HepG2 (cell line): ENCODE measurements at regions not wholly inside any gene's neighbourhood (a gene's known extent, or its start where the extent isn't known, plus 50 kb on each side); places are given as distances from the start of the nearest gene placed in this dataset.

Experiments used
- ATAC-seq: fragments of 200-7000 bp; cut with Tn5 transposase; 3 replicates; pipeline ENCODE4 v1.9.1; 2020; ENCODE audit warnings: mild to moderate bottlenecking, moderate library complexity
- BruUV-seq: library from RNA; stranded (reverse); fragments of 400-500 nt; replicated peaks from 2 replicates; lab custom pipeline; 2021; lab: Mats Ljungman, UMichigan
- CTCF ChIA-PET: fragments of 300-600 bp; formaldehyde crosslinking; extraction: SDS; loops from one replicate; lab custom pipeline; 2021; ENCODE audit warnings: low total read pairs, inconsistent platforms, low intra/inter-chr PET ratio; lab: Yijun Ruan, JAX
- POLR2A ChIA-PET: fragments of 350-600 bp; sonication (Branson Sonifier 250); formaldehyde crosslinking; loops from one replicate; lab custom pipeline; 2020; ENCODE audit warnings: antibody characterized with exemption, inconsistent platforms; lab: Yijun Ruan, JAX
- DNase-seq: peaks from one replicate; pipeline ENCODE4 v3.0.0-alpha.2; 2015; ENCODE audit warnings: low spot score
- FAIRE-seq: peaks from 3 replicates; lab custom pipeline; 2011; peaks lifted over from hg19 to GRCh38; lab: Jason Lieb, UNC
- H2AFZ ChIP-seq: one replicate; pipeline ENCODE4 v1.6.1; 2011; ENCODE audit warnings: low read length, inconsistent platforms
- H3K27ac ChIP-seq: fragments of 300-600 bp; 3 replicates; pipeline ENCODE4 v1.8.0; 2011; ENCODE audit warnings: mixed run types, mild to moderate bottlenecking, mixed read lengths, low read length, inconsistent platforms; ENCODE audit not compliant: insufficient read depth; ENCODE audit errors: extremely low read length
- H3K27me3 ChIP-seq, 2 experiments: fragments of 200-600 bp in 1 of 2; 2 replicates in 1 of 2; 3 replicates in 1 of 2; pipeline versions ENCODE4 v1.6.0 to v1.8.0; 2011; ENCODE audit warnings: low read length in 2 of 2, mild to moderate bottlenecking in 2 of 2, moderate library complexity in 2 of 2, inconsistent platforms in 1 of 2; ENCODE audit not compliant: insufficient read depth in 2 of 2, control insufficient read depth in 1 of 2
- H3K36me3 ChIP-seq, 2 experiments: fragments of 200-600 bp in 1 of 2; replicated peaks in 1 of 2; 2 replicates in 1 of 2; 3 replicates in 1 of 2; pipeline versions ENCODE4 v1.5.1 to v1.8.0; 2011; ENCODE audit warnings: low read length in 2 of 2, inconsistent platforms in 1 of 2; ENCODE audit not compliant: insufficient read depth in 2 of 2, control insufficient read depth in 1 of 2
- H3K4me1 ChIP-seq: 2 replicates; pipeline ENCODE4 v1.5.1; 2012; ENCODE audit warnings: low read length, inconsistent platforms; ENCODE audit not compliant: insufficient read depth
- H3K4me2 ChIP-seq: 2 replicates; pipeline ENCODE4 v1.6.0; 2011; ENCODE audit warnings: low read depth, low read length, inconsistent platforms
- H3K4me3 ChIP-seq, 3 experiments: fragments of 200-600 bp in 1 of 3; sonication (generic), shearing (Covaris generic) in 1 of 3; replicated peaks in 1 of 3; 2 replicates each; pipeline ENCODE4 v1.5.1; 2011 to 2016; ENCODE audit warnings: low read length in 3 of 3, inconsistent platforms in 2 of 3, low read depth in 2 of 3, mild to moderate bottlenecking in 2 of 3, control low read depth in 1 of 3, mixed read lengths in 1 of 3; ENCODE audit not compliant: insufficient read depth in 1 of 3
- H3K79me2 ChIP-seq: one replicate; pipeline ENCODE4 v1.6.1; 2011; ENCODE audit warnings: low read length, inconsistent platforms; ENCODE audit not compliant: insufficient read depth
- H3K9ac ChIP-seq: 2 replicates; pipeline ENCODE4 v1.6.0; 2011; ENCODE audit warnings: mild to moderate bottlenecking, low read depth, low read length, inconsistent platforms; ENCODE audit not compliant: insufficient read depth
- H3K9me3 ChIP-seq: 2 replicates; pipeline ENCODE4 v1.5.1; 2012; ENCODE audit warnings: mild to moderate bottlenecking, low read length
- H4K20me1 ChIP-seq: 2 replicates; pipeline ENCODE4 v1.6.0; 2011; ENCODE audit warnings: inconsistent platforms, mild to moderate bottlenecking, low read length, moderate library complexity; ENCODE audit not compliant: insufficient read depth
- ERF ChIP-seq: IDR thresholded peaks from 2 replicates; pipeline ENCODE4 v1.6.1; 2018; ENCODE audit warnings: missing biosample characterization, missing genetic modification reagents
- FOXA1 ChIP-seq, 2 experiments: fragments of 450-650 bp in 1 of 2; sonication (generic) in 1 of 2; formaldehyde crosslinking in 1 of 2; IDR thresholded peaks; 2 replicates each; pipeline versions ENCODE4 v1.4.0 to v1.6.1; 2016 to 2020; ENCODE audit warnings: missing genetic modification reagents in 1 of 2
- GTF2F1 ChIP-seq: fragments of 150-350 bp; IDR thresholded peaks from 2 replicates; pipeline ENCODE4 v1.6.1; 2014; ENCODE audit warnings: low read length
- KLF9 ChIP-seq: IDR thresholded peaks from 2 replicates; pipeline ENCODE4 v1.6.1; 2016; ENCODE audit warnings: low read depth
- NFYB ChIP-seq: sonication (generic); formaldehyde crosslinking; IDR thresholded peaks from 2 replicates; pipeline ENCODE4 v1.4.0; 2020; ENCODE audit warnings: missing genetic modification reagents
- PAF1 ChIP-seq: IDR thresholded peaks from 2 replicates; pipeline ENCODE4 v1.6.1; 2016; ENCODE audit warnings: missing genetic modification reagents, missing compliant biosample characterization
- PHB2 ChIP-seq: fragments of 450-650 bp; IDR thresholded peaks from 2 replicates; pipeline ENCODE4 v1.6.1; 2018; ENCODE audit not compliant: partially characterized antibody
- RARA ChIP-seq: IDR thresholded peaks from 2 replicates; pipeline ENCODE4 v1.6.1; 2016; ENCODE audit warnings: missing genetic modification reagents, missing compliant biosample characterization
- U2AF1 ChIP-seq: fragments of 200-400 bp; formaldehyde crosslinking; optimal IDR thresholded peaks from 2 replicates; pipeline ENCODE3; 2017; ENCODE audit warnings: mild to moderate bottlenecking, low read depth, low read length
- ZFYVE20 ChIP-seq: sonication (generic); formaldehyde crosslinking; IDR thresholded peaks from 2 replicates; pipeline ENCODE4 v1.8.0; 2023; ENCODE audit warnings: low read depth, mild to moderate bottlenecking, moderate library complexity, missing genetic modification reagents, borderline replicate concordance
- ZNF30 ChIP-seq: sonication (generic); formaldehyde crosslinking; IDR thresholded peaks from 2 replicates; pipeline ENCODE4 v1.5.0; 2020; ENCODE audit warnings: mild to moderate bottlenecking, missing genetic modification reagents
- WGBS: methylation state at CpG from one replicate; pipeline ENCODE4 v1.1.6; 2017; ENCODE audit warnings: low lambda C conversion rate; 5-methylcytosine and 5-hydroxymethylcytosine counted together
- in situ Hi-C: cut with HindIII; loops from 2 replicates; pipeline ENCODE4 v1.10.0; 2017; ENCODE audit warnings: low pct_unique_long_range_greater_than_20kb; ENCODE audit not compliant: extremely low pct_ligation_motif_present
- intact Hi-C: fragments of 100-400 bp; cut with micrococcal nuclease; formaldehyde crosslinking; loops from one replicate; pipeline ENCODE4 v1.10.0; 2022; ENCODE audit not compliant: unreplicated experiment
- TF ChIP-seq, protein P1 (sequence below), 2 experiments: IDR thresholded peaks; 2 replicates each; pipeline ENCODE4 v1.6.1; 2011 to 2012; ENCODE audit warnings: low read length in 2 of 2, borderline replicate concordance in 1 of 2, low read depth in 1 of 2, mild to moderate bottlenecking in 1 of 2, moderate library complexity in 1 of 2
- TF ChIP-seq, protein P2 (sequence below): conservative IDR thresholded peaks from 2 replicates; pipeline ENCODE4 v1.6.1; 2018; ENCODE audit warnings: missing genetic modification reagents

DNA sequence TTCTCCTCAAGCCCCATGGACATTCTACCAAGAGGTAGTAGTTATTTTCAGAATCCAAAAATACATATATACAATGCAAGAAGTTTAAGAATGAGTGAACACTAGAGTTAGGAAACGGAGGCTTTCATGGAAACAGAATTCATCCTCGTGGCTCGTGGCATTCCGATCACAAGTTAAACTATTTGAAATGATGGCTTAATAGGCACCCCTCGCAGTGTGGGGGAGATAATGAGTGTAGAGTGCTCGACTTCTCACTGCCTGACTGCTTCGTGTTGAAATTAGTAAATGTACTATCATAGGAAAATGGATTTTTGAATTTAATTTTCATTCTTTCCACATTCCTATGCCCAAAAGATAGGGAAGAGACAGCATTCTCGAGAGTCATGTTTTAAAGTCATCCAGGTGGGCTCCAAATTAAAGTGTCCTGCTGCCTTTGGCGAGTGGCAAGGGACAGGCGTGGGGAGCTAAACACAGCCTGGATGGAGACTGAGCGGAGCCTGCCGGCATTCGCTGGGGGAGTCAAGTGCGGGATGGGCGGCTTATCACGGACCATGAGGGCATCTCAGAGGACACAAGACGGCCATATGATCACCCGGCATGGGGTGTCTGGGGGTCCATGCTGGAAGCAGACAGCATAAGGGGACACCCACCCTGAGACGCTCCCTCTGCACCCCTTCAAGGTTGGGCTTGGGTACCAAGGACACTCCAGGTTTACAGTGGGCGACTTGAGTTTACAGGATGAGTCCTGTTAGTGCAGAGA lies 165.2 kb downstream of the TEX29 start (continued):
- TF ChIP-seq ZFYVE20 (CRISPR knock-in tag): no peak
- TF ChIP-seq RARA (CRISPR knock-in tag): no peak
- TF ChIP-seq FOXA1 (IDR thresholded peaks at IDR 0.05): no peak
- no peak for TF ChIP-seq FOXA1 (CRISPR knock-in tag; IDR thresholded peaks at IDR 0.05)

DNA sequence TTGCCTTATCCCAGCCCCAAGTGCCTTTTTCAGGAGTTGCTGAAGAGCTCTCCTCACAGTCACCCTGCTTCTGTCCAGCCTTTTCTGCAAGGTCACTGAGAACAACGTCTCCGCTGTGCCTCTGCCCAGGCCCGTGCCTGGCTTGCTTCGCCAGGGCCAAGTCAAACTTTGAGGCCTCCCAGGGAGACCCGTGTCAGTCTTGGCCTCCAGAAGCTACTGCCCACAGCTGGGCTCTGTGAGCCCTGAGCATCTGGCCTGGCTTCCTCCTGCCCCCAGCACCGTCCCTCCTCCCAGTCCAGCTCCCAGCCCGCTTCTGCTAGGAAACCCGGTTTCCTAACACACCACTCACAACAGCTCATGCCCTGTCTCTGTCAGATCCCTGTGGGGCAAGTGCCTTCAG lies 165.9 kb downstream of the TEX29 start:
- FAIRE-seq (no peak), ATAC-seq (no peak), DNase-seq (no peak)
- Histone ChIP-seq H3K9me3 (peaks cover 6% of the 10 kb centered on the region), H3K9ac (no peak overlapping the region), H4K20me1 (no peaks in the 10 kb centered on the region), H3K27me3 (peaks cover 0 to 53% of the 10 kb centered on the region in 2 experiments; a peak in 4 of 5 replicates), H3K79me2 (no peaks in the 10 kb centered on the region), H3K4me2 (no peak overlapping the region), H2AFZ (no peak overlapping the region), H3K36me3 (no peaks in the 10 kb centered on the region), H3K27ac (no peak overlapping the region), H3K4me3 (no peak overlapping the region), H3K4me1 (no peaks in the 10 kb centered on the region)
- no CpG with 5 or more reads among the region's 8 CpGs for WGBS
- ChIA-PET POLR2A (no interaction called here), CTCF (no interaction called here)
- intact Hi-C loops (no loop called here), in situ Hi-C loops (no loop called here)
- TF ChIP-seq GTF2F1 (no peak), PHB2 (no peak)
- no TSS peak for BruUV-seq

DNA sequence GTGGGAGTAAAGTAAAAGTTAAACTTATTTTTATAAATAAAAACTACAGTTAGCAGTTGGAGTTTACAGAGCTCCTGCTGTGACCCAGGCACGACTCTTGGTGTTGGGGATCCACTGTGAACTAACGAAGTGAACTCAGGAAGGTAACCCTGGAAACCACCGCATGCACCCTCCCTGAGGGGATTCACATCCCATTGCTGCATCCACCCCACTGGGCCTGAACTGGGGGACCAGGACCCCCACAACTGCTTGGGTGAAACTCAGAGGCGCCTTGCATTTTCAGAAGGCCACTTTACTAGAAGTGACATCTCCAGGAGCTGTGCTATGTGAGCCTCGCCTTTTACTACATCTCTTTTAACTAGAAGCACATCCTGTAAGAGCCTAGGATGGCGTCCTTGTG lies 166.4 kb downstream of the TEX29 start:
- H3K4me1 ChIP-seq: no peaks in the 10 kb centered on the region
- intact Hi-C loops: no loop called here
- in situ Hi-C loops: no loop called here
- H4K20me1 ChIP-seq: no peaks in the 10 kb centered on the region
- no TSS peak for BruUV-seq
- H3K4me2 ChIP-seq: no peak overlapping the region
- no peak overlapping the region for H3K4me3 ChIP-seq
- DNase-seq (no peak), FAIRE-seq (no peak), ATAC-seq (no peak)
- no peaks in the 10 kb centered on the region for H3K36me3 ChIP-seq
- CTCF ChIA-PET: no interaction called here
- no peak overlapping the region for H3K9ac ChIP-seq
- H3K9me3 ChIP-seq: peaks cover 6% of the 10 kb centered on the region
- H2AFZ ChIP-seq: no peak overlapping the region
- WGBS: 31% methylated on average over 3 of the region's 6 CpGs
- no peak overlapping the region for H3K27ac ChIP-seq
- POLR2A ChIA-PET: no interaction called here
- H3K27me3 ChIP-seq: peaks cover 0 to 52% of the 10 kb centered on the region in 2 experiments; a peak in 4 of 5 replicates
- H3K79me2 ChIP-seq: no peaks in the 10 kb centered on the region
- no peak for TF ChIP-seq U2AF1
- no peak for TF ChIP-seq KLF9
- no peak for TF ChIP-seq ZNF30 (CRISPR knock-in tag)
- no peak for TF ChIP-seq ERF (CRISPR knock-in tag)
- no peak for TF ChIP-seq PAF1 (CRISPR knock-in tag)
- TF ChIP-seq, protein P1, sequence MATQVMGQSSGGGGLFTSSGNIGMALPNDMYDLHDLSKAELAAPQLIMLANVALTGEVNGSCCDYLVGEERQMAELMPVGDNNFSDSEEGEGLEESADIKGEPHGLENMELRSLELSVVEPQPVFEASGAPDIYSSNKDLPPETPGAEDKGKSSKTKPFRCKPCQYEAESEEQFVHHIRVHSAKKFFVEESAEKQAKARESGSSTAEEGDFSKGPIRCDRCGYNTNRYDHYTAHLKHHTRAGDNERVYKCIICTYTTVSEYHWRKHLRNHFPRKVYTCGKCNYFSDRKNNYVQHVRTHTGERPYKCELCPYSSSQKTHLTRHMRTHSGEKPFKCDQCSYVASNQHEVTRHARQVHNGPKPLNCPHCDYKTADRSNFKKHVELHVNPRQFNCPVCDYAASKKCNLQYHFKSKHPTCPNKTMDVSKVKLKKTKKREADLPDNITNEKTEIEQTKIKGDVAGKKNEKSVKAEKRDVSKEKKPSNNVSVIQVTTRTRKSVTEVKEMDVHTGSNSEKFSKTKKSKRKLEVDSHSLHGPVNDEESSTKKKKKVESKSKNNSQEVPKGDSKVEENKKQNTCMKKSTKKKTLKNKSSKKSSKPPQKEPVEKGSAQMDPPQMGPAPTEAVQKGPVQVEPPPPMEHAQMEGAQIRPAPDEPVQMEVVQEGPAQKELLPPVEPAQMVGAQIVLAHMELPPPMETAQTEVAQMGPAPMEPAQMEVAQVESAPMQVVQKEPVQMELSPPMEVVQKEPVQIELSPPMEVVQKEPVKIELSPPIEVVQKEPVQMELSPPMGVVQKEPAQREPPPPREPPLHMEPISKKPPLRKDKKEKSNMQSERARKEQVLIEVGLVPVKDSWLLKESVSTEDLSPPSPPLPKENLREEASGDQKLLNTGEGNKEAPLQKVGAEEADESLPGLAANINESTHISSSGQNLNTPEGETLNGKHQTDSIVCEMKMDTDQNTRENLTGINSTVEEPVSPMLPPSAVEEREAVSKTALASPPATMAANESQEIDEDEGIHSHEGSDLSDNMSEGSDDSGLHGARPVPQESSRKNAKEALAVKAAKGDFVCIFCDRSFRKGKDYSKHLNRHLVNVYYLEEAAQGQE (IDR thresholded peaks at IDR 0.05; ENCODE audit: borderline replicate concordance in 1 of 2, low read depth in 1 of 2, low read length in 2 of 2): no peak
- no peak for TF ChIP-seq NFYB (CRISPR knock-in tag)
- TF ChIP-seq, protein P2, sequence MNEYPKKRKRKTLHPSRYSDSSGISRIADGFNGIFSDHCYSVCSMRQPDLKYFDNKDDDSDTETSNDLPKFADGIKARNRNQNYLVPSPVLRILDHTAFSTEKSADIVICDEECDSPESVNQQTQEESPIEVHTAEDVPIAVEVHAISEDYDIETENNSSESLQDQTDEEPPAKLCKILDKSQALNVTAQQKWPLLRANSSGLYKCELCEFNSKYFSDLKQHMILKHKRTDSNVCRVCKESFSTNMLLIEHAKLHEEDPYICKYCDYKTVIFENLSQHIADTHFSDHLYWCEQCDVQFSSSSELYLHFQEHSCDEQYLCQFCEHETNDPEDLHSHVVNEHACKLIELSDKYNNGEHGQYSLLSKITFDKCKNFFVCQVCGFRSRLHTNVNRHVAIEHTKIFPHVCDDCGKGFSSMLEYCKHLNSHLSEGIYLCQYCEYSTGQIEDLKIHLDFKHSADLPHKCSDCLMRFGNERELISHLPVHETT: no peak
